Mesenchymal stem cell (in vitro differentiated cells and primary cell): ENCODE measurements at regions not wholly inside any gene's neighbourhood (a gene's known extent, or its start where the extent isn't known, plus 50 kb on each side); places are given as distances from the start of the nearest gene placed in this dataset.

Experiments used
- DNase-seq: peaks from one replicate; pipeline ENCODE4 v3.0.0-alpha.2; 2013
- H2AFZ ChIP-seq: one replicate; pipeline ENCODE4 v1.6.1; 2013; ENCODE audit warnings: low read depth, mild to moderate bottlenecking, control low read depth, inconsistent platforms, low read length, moderate library complexity
- H2AK5ac ChIP-seq: 2 replicates; pipeline ENCODE4 v1.6.1; 2013; ENCODE audit warnings: low read length, moderate library complexity, mild to moderate bottlenecking, inconsistent platforms; ENCODE audit not compliant: severe bottlenecking
- H2BK120ac ChIP-seq: one replicate; pipeline ENCODE4 v1.6.1; 2013; ENCODE audit warnings: low read depth, mild to moderate bottlenecking, inconsistent platforms, low read length, moderate library complexity
- H2BK12ac ChIP-seq, 2 experiments: one replicate each; pipeline ENCODE4 v1.6.1; 2013; ENCODE audit warnings: inconsistent platforms in 2 of 2, low read length in 2 of 2, mild to moderate bottlenecking in 2 of 2, moderate library complexity in 2 of 2, control low read depth in 1 of 2
- H2BK15ac ChIP-seq: one replicate; pipeline ENCODE4 v1.6.1; 2013; ENCODE audit warnings: mild to moderate bottlenecking, low read depth, inconsistent platforms; ENCODE audit not compliant: poor library complexity, severe bottlenecking
- H2BK5ac ChIP-seq: 2 replicates; pipeline ENCODE4 v1.6.1; 2013; ENCODE audit warnings: low read depth, mild to moderate bottlenecking, low read length, control low read depth, inconsistent platforms; ENCODE audit not compliant: poor library complexity, severe bottlenecking
- H3K14ac ChIP-seq, 2 experiments: one replicate each; pipeline ENCODE4 v1.6.1; 2013; ENCODE audit warnings: inconsistent platforms in 2 of 2, low read length in 2 of 2, control low read depth in 1 of 2, mild to moderate bottlenecking in 1 of 2, moderate library complexity in 1 of 2
- H3K18ac ChIP-seq, 2 experiments: one replicate each; pipeline ENCODE4 v1.6.1; 2013; ENCODE audit warnings: inconsistent platforms in 2 of 2, low read length in 2 of 2, control low read depth in 1 of 2, low read depth in 1 of 2, mild to moderate bottlenecking in 1 of 2
- H3K23ac ChIP-seq, 2 experiments: one replicate each; pipeline ENCODE4 v1.6.1; 2013; ENCODE audit warnings: inconsistent platforms in 2 of 2, low read length in 2 of 2, mild to moderate bottlenecking in 2 of 2, moderate library complexity in 2 of 2, control low read depth in 1 of 2
- H3K27ac ChIP-seq: 2 replicates; pipeline ENCODE4 v1.5.1; 2013; ENCODE audit warnings: mild to moderate bottlenecking, moderate library complexity, low read length, control low read depth, inconsistent platforms; ENCODE audit not compliant: poor library complexity, severe bottlenecking
- H3K27me3 ChIP-seq, 2 experiments: 2 replicates each; pipeline versions ENCODE4 v1.6.1 to v1.7.0; 2013; ENCODE audit warnings: low read length in 2 of 2, mild to moderate bottlenecking in 2 of 2, moderate library complexity in 2 of 2, control low read depth in 1 of 2, inconsistent platforms in 1 of 2; ENCODE audit not compliant: control insufficient read depth in 1 of 2, insufficient read depth in 1 of 2
- H3K36me3 ChIP-seq, 2 experiments: 2 replicates each; pipeline versions ENCODE4 v1.6.1 to v1.7.0; 2013; ENCODE audit warnings: low read length in 2 of 2, control low read depth in 1 of 2, inconsistent platforms in 1 of 2, low read depth in 1 of 2, mild to moderate bottlenecking in 1 of 2; ENCODE audit not compliant: insufficient read depth in 2 of 2, control insufficient read depth in 1 of 2
- H3K4ac ChIP-seq, 2 experiments: one replicate each; pipeline ENCODE4 v1.6.1; 2013; ENCODE audit warnings: inconsistent platforms in 2 of 2, low read length in 2 of 2, mild to moderate bottlenecking in 2 of 2, moderate library complexity in 2 of 2, control low read depth in 1 of 2, low read depth in 1 of 2
- H3K4me1 ChIP-seq: 2 replicates; pipeline ENCODE4 v1.6.1; 2013; ENCODE audit warnings: low read depth, low read length, control low read depth; ENCODE audit not compliant: control insufficient read depth, insufficient read depth
- H3K4me2 ChIP-seq: 2 replicates; pipeline ENCODE4 v1.6.1; 2013; ENCODE audit warnings: low read length, mild to moderate bottlenecking, inconsistent platforms; ENCODE audit not compliant: poor library complexity, severe bottlenecking
- H3K4me3 ChIP-seq, 2 experiments: 2 replicates each; pipeline versions ENCODE4 v1.5.1 to v1.7.0; 2013; ENCODE audit warnings: low read length in 2 of 2, mild to moderate bottlenecking in 2 of 2, control low read depth in 1 of 2, low read depth in 1 of 2; ENCODE audit not compliant: insufficient read depth in 1 of 2
- H3K79me1 ChIP-seq: replicated peaks from 2 replicates; pipeline ENCODE4 v1.6.1; 2013; ENCODE audit warnings: mild to moderate bottlenecking, control low read depth, low read length, inconsistent platforms; ENCODE audit not compliant: poor library complexity, severe bottlenecking
- H3K9ac ChIP-seq: 2 replicates; pipeline ENCODE4 v1.7.0; 2013; ENCODE audit warnings: mild to moderate bottlenecking, low read length, moderate library complexity
- H3K9me3 ChIP-seq: 2 replicates; pipeline ENCODE4 v1.7.0; 2013; ENCODE audit warnings: mild to moderate bottlenecking, low read length; ENCODE audit not compliant: control insufficient read depth
- H4K8ac ChIP-seq: one replicate; pipeline ENCODE4 v1.6.1; 2013; ENCODE audit warnings: inconsistent platforms, mild to moderate bottlenecking, low read length, moderate library complexity
- H4K91ac ChIP-seq: one replicate; pipeline ENCODE4 v1.6.1; 2013; ENCODE audit warnings: mild to moderate bottlenecking, low read length, inconsistent platforms
- WGBS: methylation state at CpG from one replicate; pipeline ENCODE4 v1.1.7; 2013; ENCODE audit warnings: mixed read lengths; 5-methylcytosine and 5-hydroxymethylcytosine counted together

GRCh38 chr2:4604767-4605166 is 901.4 kb downstream of the DCDC2C start:
- Histone ChIP-seq H3K4me1 (no peaks in the 10 kb centered on the region), H2AFZ (no peak overlapping the region), H3K4me2 (no peak overlapping the region), H3K23ac (no peak overlapping the region), H2BK5ac (no peak overlapping the region), H3K18ac (no peak overlapping the region), H3K9me3 (peaks cover 12% of the 10 kb centered on the region), H4K8ac (no peak overlapping the region), H2BK15ac (no peak overlapping the region), H3K9ac (no peak overlapping the region), H3K27me3 (no peaks in the 10 kb centered on the region), H3K14ac (no peak overlapping the region), H4K91ac (no peak overlapping the region), H2AK5ac (no peak overlapping the region), H3K27ac (no peak overlapping the region), H3K4me3 (no peak overlapping the region), H2BK12ac (no peak overlapping the region), H2BK120ac (no peak overlapping the region), H3K36me3 (no peaks in the 10 kb centered on the region), H3K4ac (no peak overlapping the region), H3K79me1 (no peaks in the 10 kb centered on the region)
- DNase-seq, result no peak
- WGBS, result 58% methylated on average over 1 of the region's 1 CpG

DNA sequence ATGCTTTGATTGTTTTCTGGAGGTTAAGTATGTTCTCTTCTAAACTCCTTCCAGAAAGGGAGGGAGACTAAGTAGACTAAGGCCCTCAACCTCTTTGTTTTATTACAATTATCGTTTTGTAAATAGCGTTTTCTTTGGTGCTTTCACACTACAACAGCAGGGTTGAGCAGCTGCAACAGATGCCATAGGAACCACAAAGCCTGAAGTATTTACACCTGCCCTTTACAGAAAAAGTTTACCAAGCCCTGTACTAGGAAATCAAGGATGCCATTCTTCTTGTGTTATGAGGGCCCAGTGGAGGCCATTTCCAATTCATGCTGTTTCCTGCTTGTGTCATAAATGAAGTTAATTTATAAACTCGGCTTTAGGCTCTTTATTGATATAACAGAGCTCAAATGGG is 914.8 kb downstream of the DCDC2C start:
- Histone ChIP-seq H3K9ac (no peak overlapping the region), H3K14ac (no peak overlapping the region), H3K27me3 (no peaks in the 10 kb centered on the region), H3K18ac (no peak overlapping the region), H2AK5ac (no peak overlapping the region), H2BK120ac (no peak overlapping the region), H2BK15ac (no peak overlapping the region), H3K79me1 (no peaks in the 10 kb centered on the region), H3K4me1 (no peaks in the 10 kb centered on the region), H3K27ac (no peak overlapping the region), H2BK5ac (no peak overlapping the region), H4K8ac (no peak overlapping the region), H3K36me3 (no peaks in the 10 kb centered on the region), H4K91ac (no peak overlapping the region), H2BK12ac (no peak overlapping the region), H3K4ac (no peak overlapping the region), H3K23ac (no peak overlapping the region), H2AFZ (no peak overlapping the region), H3K9me3 (peaks cover 23% of the 10 kb centered on the region), H3K4me2 (no peak overlapping the region), H3K4me3 (no peak overlapping the region)
- DNase-seq, result no peak
- WGBS, result 78% methylated on average over 3 of the region's 3 CpGs

DNA sequence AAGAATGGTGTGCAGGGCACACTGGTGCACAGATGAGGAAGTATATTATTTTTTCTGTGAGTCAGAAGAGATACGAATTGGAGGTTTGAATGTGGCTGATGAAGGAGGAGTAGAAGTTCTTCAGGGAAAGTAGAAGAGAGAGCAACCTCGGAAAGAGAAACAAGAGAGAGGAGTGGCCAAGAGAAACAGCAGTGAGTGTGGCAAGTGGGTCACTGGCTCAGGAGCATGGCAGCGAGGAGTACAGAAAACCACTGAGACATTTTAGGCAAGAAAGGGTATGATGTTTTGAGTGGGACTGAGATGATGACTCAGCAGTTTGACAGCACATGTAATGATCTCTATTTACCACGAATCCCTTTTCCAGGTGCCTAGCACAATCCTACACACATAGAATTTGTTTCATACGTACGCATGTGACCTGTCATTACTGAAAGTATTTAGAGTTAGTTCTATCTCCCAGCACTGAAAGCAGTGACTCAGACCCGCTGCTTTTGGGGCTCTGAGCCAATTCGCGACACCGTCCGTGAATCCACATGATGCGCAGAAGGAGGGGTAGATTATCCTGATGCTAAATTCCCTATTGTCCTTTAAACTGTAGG is 915.4 kb downstream of the DCDC2C start:
- Histone ChIP-seq H2BK12ac (no peak overlapping the region), H3K9ac (no peak overlapping the region), H2BK5ac (no peak overlapping the region), H3K4ac (no peak overlapping the region), H3K79me1 (no peaks in the 10 kb centered on the region), H2BK120ac (no peak overlapping the region), H4K8ac (no peak overlapping the region), H3K9me3 (peaks cover 23% of the 10 kb centered on the region), H3K14ac (no peak overlapping the region), H2AFZ (no peak overlapping the region), H3K36me3 (no peaks in the 10 kb centered on the region), H3K18ac (no peak overlapping the region), H3K4me2 (no peak overlapping the region), H3K27ac (no peak overlapping the region), H3K4me1 (no peaks in the 10 kb centered on the region), H3K23ac (no peak overlapping the region), H4K91ac (no peak overlapping the region), H2AK5ac (no peak overlapping the region), H3K4me3 (no peak overlapping the region), H2BK15ac (no peak overlapping the region), H3K27me3 (no peaks in the 10 kb centered on the region)
- no peak for DNase-seq
- WGBS, result 85% methylated on average over 12 of the region's 12 CpGs

DNA sequence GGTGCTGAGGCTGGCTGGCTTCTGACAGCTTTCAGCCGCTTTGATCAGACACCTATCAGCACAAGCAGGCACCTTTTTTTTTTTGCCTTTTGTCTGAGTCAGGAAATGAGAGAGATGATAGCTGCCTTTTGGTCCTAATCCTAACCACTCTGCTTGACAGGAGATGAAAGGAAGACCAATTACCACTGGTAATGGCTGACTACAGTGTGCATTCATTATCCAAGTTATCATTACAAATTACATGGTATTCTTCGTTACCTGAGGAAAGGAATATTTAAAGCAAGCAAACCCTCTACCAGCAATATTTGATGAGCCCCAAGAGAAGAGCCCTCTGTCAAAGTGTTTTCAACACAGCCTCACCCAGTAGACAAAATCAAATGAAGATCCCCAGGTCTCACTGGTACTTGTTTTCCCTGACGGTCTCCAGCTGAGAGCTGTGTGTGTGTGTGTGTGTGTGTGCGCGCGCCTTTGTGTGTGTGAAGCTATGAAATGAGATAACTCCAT is 925.7 kb downstream of the DCDC2C start:
- Histone ChIP-seq H3K9ac (no peak overlapping the region), H2BK12ac (no peak overlapping the region), H2BK15ac (no peak overlapping the region), H4K8ac (no peak overlapping the region), H3K9me3 (peaks cover 19% of the 10 kb centered on the region), H3K36me3 (no peaks in the 10 kb centered on the region), H3K4ac (no peak overlapping the region), H3K18ac (no peak overlapping the region), H3K23ac (no peak overlapping the region), H3K4me3 (no peak overlapping the region), H3K14ac (no peak overlapping the region), H3K79me1 (no peaks in the 10 kb centered on the region), H2BK120ac (no peak overlapping the region), H3K27ac (no peak overlapping the region), H2BK5ac (no peak overlapping the region), H3K27me3 (no peaks in the 10 kb centered on the region), H4K91ac (no peak overlapping the region), H3K4me1 (no peaks in the 10 kb centered on the region), H3K4me2 (no peak overlapping the region), H2AK5ac (no peak overlapping the region), H2AFZ (no peak overlapping the region)
- WGBS, result 87% methylated on average over 6 of the region's 6 CpGs
- DNase-seq, result no peak
